Neuronal stem cell (in vitro differentiated cells): ENCODE measurements at regions not wholly inside any gene's neighbourhood (a gene's known extent, or its start where the extent isn't known, plus 50 kb on each side); places are given as distances from the start of the nearest gene placed in this dataset.
"Not testable (repeated sequence)": the region's sequence is repeated elsewhere in the genome, so short reads cannot be mapped to it uniquely, and the experiment has no call there.

Experiments used
- DNase-seq: peaks from one replicate; pipeline ENCODE4 v3.0.0-alpha.2; 2013; ENCODE audit warnings: low spot score
- H2AFZ ChIP-seq: one replicate; pipeline ENCODE4 v1.6.1; 2013; ENCODE audit warnings: mild to moderate bottlenecking, low read length, inconsistent platforms
- H2AK5ac ChIP-seq: 2 replicates; pipeline ENCODE4 v1.6.1; 2013; ENCODE audit warnings: low read depth, mild to moderate bottlenecking, inconsistent platforms, low read length, moderate library complexity, mixed read lengths
- H2BK120ac ChIP-seq: 2 replicates; pipeline ENCODE4 v1.6.1; 2013; ENCODE audit warnings: low read depth, mild to moderate bottlenecking, inconsistent platforms, low read length, moderate library complexity, mixed read lengths
- H2BK12ac ChIP-seq: one replicate; pipeline ENCODE4 v1.6.1; 2013; ENCODE audit warnings: low read length, inconsistent platforms
- H2BK15ac ChIP-seq: 2 replicates; pipeline ENCODE4 v1.6.1; 2013; ENCODE audit warnings: mild to moderate bottlenecking, low read length, inconsistent platforms, mixed read lengths
- H2BK5ac ChIP-seq: one replicate; pipeline ENCODE4 v1.6.1; 2013; ENCODE audit warnings: inconsistent platforms, mild to moderate bottlenecking, low read length, moderate library complexity
- H3K14ac ChIP-seq: one replicate; pipeline ENCODE4 v1.6.1; 2013; ENCODE audit warnings: low read length, inconsistent platforms
- H3K18ac ChIP-seq: 2 replicates; pipeline ENCODE4 v1.6.1; 2013; ENCODE audit warnings: low read length, inconsistent platforms
- H3K23ac ChIP-seq: 2 replicates; pipeline ENCODE4 v1.6.1; 2013; ENCODE audit warnings: low read depth, mild to moderate bottlenecking, mixed read lengths, low read length, inconsistent platforms; ENCODE audit not compliant: poor library complexity
- H3K27ac ChIP-seq: replicated peaks from 3 replicates; pipeline ENCODE4 v1.5.1; 2013; ENCODE audit warnings: low read length, inconsistent platforms
- H3K27me3 ChIP-seq, 3 experiments: 2 replicates each; pipeline ENCODE4 v1.6.1; 2013; ENCODE audit warnings: low read length in 3 of 3, mild to moderate bottlenecking in 2 of 3, inconsistent platforms in 1 of 3, low read depth in 1 of 3, mixed read lengths in 1 of 3, moderate library complexity in 1 of 3; ENCODE audit not compliant: control insufficient read depth in 3 of 3, insufficient read depth in 3 of 3
- H3K36me3 ChIP-seq, 2 donors: replicated peaks in 1 of 2; 2 replicates each; pipeline ENCODE4 v1.6.1; 2013; ENCODE audit warnings: low read length in 2 of 2; ENCODE audit not compliant: control insufficient read depth in 2 of 2, insufficient read depth in 2 of 2
- H3K4ac ChIP-seq: 2 replicates; pipeline ENCODE4 v1.6.1; 2013; ENCODE audit warnings: inconsistent platforms, mild to moderate bottlenecking, low read length, moderate library complexity
- H3K4me1 ChIP-seq, 2 donors: 1 replicate in 1 of 2; 2 replicates in 1 of 2; pipeline ENCODE4 v1.6.1; 2013; ENCODE audit warnings: low read length in 2 of 2, low read depth in 1 of 2; ENCODE audit not compliant: control insufficient read depth in 2 of 2, insufficient read depth in 1 of 2
- H3K4me2 ChIP-seq: one replicate; pipeline ENCODE4 v1.6.1; 2013; ENCODE audit warnings: mild to moderate bottlenecking, low read length, inconsistent platforms; ENCODE audit not compliant: insufficient read depth, poor library complexity, severe bottlenecking
- H3K4me3 ChIP-seq, 2 donors: 2 replicates each; pipeline ENCODE4 v1.5.1; 2013; ENCODE audit warnings: low read length in 2 of 2, mild to moderate bottlenecking in 2 of 2, inconsistent platforms in 1 of 2, moderate library complexity in 1 of 2
- H3K79me1 ChIP-seq: one replicate; pipeline ENCODE4 v1.6.1; 2013; ENCODE audit warnings: low read depth, mild to moderate bottlenecking, inconsistent platforms, low read length, moderate library complexity
- H3K9ac ChIP-seq: one replicate; pipeline ENCODE4 v1.6.1; 2013; ENCODE audit warnings: mild to moderate bottlenecking, low read depth, low read length, inconsistent platforms; ENCODE audit not compliant: poor library complexity
- H3K9me3 ChIP-seq, 2 donors: replicated peaks in 1 of 2; 2 replicates each; pipeline versions ENCODE3 to v1.6.1; 2013; ENCODE audit warnings: low read length in 2 of 2, mild to moderate bottlenecking in 2 of 2, inconsistent platforms in 1 of 2, low read depth in 1 of 2, mixed read lengths in 1 of 2, moderate library complexity in 1 of 2; ENCODE audit not compliant: control insufficient read depth in 2 of 2, insufficient read depth in 1 of 2
- H4K8ac ChIP-seq: one replicate; pipeline ENCODE4 v1.6.1; 2013; ENCODE audit warnings: low read depth, mild to moderate bottlenecking, inconsistent platforms, low read length, moderate library complexity
- H4K91ac ChIP-seq: one replicate; pipeline ENCODE4 v1.6.1; 2013; ENCODE audit warnings: low read length, low read depth, mild to moderate bottlenecking, inconsistent platforms; ENCODE audit not compliant: poor library complexity
- WGBS, 2 donors: extraction: QIAGEN DNeasy Blood & Tissue Kit; methylation state at CpG; one replicate each; pipeline ENCODE4 v1.1.7; 2013; ENCODE audit warnings: missing lambda C conversion rate in 2 of 2, mixed read lengths in 1 of 2; ENCODE audit not compliant: insufficient read length in 2 of 2, insufficient replicate concordance in 1 of 2; ENCODE audit errors: extremely low coverage in 2 of 2; 5-methylcytosine and 5-hydroxymethylcytosine counted together

GRCh38 chr5:97234380-97234779 is 51.3 kb upstream of the RIOK2 start:
- H4K8ac ChIP-seq, H3K36me3 ChIP-seq, H3K23ac ChIP-seq, H2BK12ac ChIP-seq, H2BK5ac ChIP-seq, H3K79me1 ChIP-seq, H3K4ac ChIP-seq, H3K27ac ChIP-seq, H3K18ac ChIP-seq, H3K14ac ChIP-seq, H3K27me3 ChIP-seq, H2BK120ac ChIP-seq, H3K4me3 ChIP-seq, H2AFZ ChIP-seq, H3K4me1 ChIP-seq, DNase-seq, H3K4me2 ChIP-seq, H4K91ac ChIP-seq, H3K9ac ChIP-seq, H2AK5ac ChIP-seq, H3K9me3 ChIP-seq, H2BK15ac ChIP-seq: not testable (repeated sequence)
- no CpG with 5 or more reads among the region's 1 CpG for WGBS, 2 donors

- no peak overlapping the region for H2BK12ac ChIP-seq
- H2AK5ac ChIP-seq, result no peak overlapping the region
- H2BK120ac ChIP-seq, result no peak overlapping the region
- H3K14ac ChIP-seq, result no peak overlapping the region
- no peak overlapping the region for H2AFZ ChIP-seq
- H3K18ac ChIP-seq, result no peak overlapping the region
- no peak overlapping the region for H3K23ac ChIP-seq
- no peak overlapping the region for H2BK5ac ChIP-seq
- H3K9me3 ChIP-seq, result peaks cover 0 to 12% of the 10 kb centered on the region in 2 donors
- no peak overlapping the region for H3K27ac ChIP-seq
- peaks cover 0 to 46% (median 0%) of the 10 kb centered on the region in 3 experiments for H3K27me3 ChIP-seq
- no peak overlapping the region for H4K91ac ChIP-seq
- H3K79me1 ChIP-seq, result no peaks in the 10 kb centered on the region
- no peak overlapping the region for H3K4ac ChIP-seq
- no peak overlapping the region for H3K4me3 ChIP-seq
- H3K9ac ChIP-seq, result no peak overlapping the region
- H3K4me1 ChIP-seq, result peaks cover 0 to 8% of the 10 kb centered on the region in 2 donors
- no peak overlapping the region for H2BK15ac ChIP-seq
- WGBS, 2 donors, result no CpG with 5 or more reads among the region's 3 CpGs
- H3K36me3 ChIP-seq, result no peaks in the 10 kb centered on the region
- H3K4me2 ChIP-seq, result no peak overlapping the region
- DNase-seq, result no peak
- H4K8ac ChIP-seq, result no peak overlapping the region
These were observed 59.3 kb upstream of the RIOK2 start for GRCh38 chr5:97242341-97242740.

DNA sequence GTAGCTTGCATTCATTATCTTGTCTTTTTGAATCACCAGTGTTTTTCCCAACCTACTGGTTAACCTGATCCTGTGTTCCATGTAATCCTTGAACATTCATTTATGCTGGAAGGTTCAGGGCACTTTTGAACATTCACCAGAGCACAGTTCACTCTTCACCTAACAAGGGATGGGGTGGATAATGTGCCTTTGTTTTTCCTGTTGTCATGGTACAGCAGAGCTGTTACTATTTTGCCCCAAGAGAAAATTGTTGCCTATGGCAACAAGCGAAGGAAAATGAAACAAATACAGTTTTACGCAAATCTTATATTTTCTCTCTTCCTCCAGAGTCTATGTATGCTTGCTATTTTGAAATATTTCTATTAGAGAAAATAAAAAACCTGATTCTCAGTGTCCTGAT is 60.3 kb upstream of the RIOK2 start:
- no peak for DNase-seq
- peaks cover 0 to 55% (median 0%) of the 10 kb centered on the region in 3 experiments for H3K27me3 ChIP-seq
- no peak overlapping the region for H4K8ac ChIP-seq
- no peak overlapping the region for H2AK5ac ChIP-seq
- H3K4me1 ChIP-seq, result peaks cover 0 to 8% of the 10 kb centered on the region in 2 donors
- no peak overlapping the region for H3K23ac ChIP-seq
- no peak overlapping the region for H4K91ac ChIP-seq
- no peak overlapping the region for H2BK5ac ChIP-seq
- H2BK12ac ChIP-seq, result no peak overlapping the region
- H3K4me3 ChIP-seq, result no peak overlapping the region
- H2BK120ac ChIP-seq, result no peak overlapping the region
- H2BK15ac ChIP-seq, result no peak overlapping the region
- H3K79me1 ChIP-seq, result no peaks in the 10 kb centered on the region
- peaks cover 0 to 12% of the 10 kb centered on the region in 2 donors for H3K9me3 ChIP-seq
- H3K4ac ChIP-seq, result no peak overlapping the region
- no peak overlapping the region for H3K14ac ChIP-seq
- no peak overlapping the region for H2AFZ ChIP-seq
- no peak overlapping the region for H3K27ac ChIP-seq
- no peak overlapping the region for H3K4me2 ChIP-seq
- H3K18ac ChIP-seq, result no peak overlapping the region
- H3K36me3 ChIP-seq, result no peaks in the 10 kb centered on the region
- WGBS, 2 donors, result no CpG with 5 or more reads among the region's 2 CpGs
- H3K9ac ChIP-seq, result no peak overlapping the region

- Histone ChIP-seq H3K4ac (no peak overlapping the region), H2AFZ (no peak overlapping the region), H3K4me2 (no peak overlapping the region), H3K4me1 (peaks cover 0 to 8% of the 10 kb centered on the region in 2 donors), H3K14ac (no peak overlapping the region), H2BK12ac (no peak overlapping the region), H3K9me3 (peaks cover 0 to 25% of the 10 kb centered on the region in 2 donors), H3K27ac (no peak overlapping the region), H2BK15ac (no peak overlapping the region), H3K27me3 (peaks cover 0 to 75% (median 0%) of the 10 kb centered on the region in 3 experiments), H3K79me1 (no peaks in the 10 kb centered on the region), H4K8ac (no peak overlapping the region), H3K36me3 (no peaks in the 10 kb centered on the region), H3K9ac (no peak overlapping the region), H3K4me3 (no peak overlapping the region), H2AK5ac (no peak overlapping the region), H2BK120ac (no peak overlapping the region), H4K91ac (no peak overlapping the region), H2BK5ac (no peak overlapping the region), H3K23ac (no peak overlapping the region), H3K18ac (no peak overlapping the region)
- DNase-seq, result peak; percentile 59
- no CpG with 5 or more reads among the region's 9 CpGs for WGBS, 2 donors
These were observed 62.3 kb upstream of the RIOK2 start for GRCh38 chr5:97245386-97245785.
